GM12892 (cell line): ENCODE measurements at regions not wholly inside any gene's neighbourhood (a gene's known extent, or its start where the extent isn't known, plus 50 kb on each side); places are given as distances from the start of the nearest gene placed in this dataset.

Experiments used
- POLR2A ChIP-seq: IDR thresholded peaks from 2 replicates; pipeline ENCODE4 v1.6.1; 2011; ENCODE audit warnings: low read depth, low read length, control low read depth
- POLR2AphosphoS5 ChIP-seq: IDR thresholded peaks from 2 replicates; pipeline ENCODE4 v1.6.1; 2011; ENCODE audit warnings: low read depth, low read length, control low read depth
- TAF1 ChIP-seq: IDR thresholded peaks from 2 replicates; pipeline ENCODE4 v1.6.1; 2011; ENCODE audit warnings: low read depth, mild to moderate bottlenecking, control low read depth, low read length, borderline replicate concordance

- TF ChIP-seq POLR2AphosphoS5 (no peak), POLR2A (no peak), TAF1 (no peak)
Measured at GRCh38 chr10:124283949-124284250, 134.8 kb downstream of the OAT start.
